GM18508 (cell line): ENCODE measurements at regions not wholly inside any gene's neighbourhood (a gene's known extent, or its start where the extent isn't known, plus 50 kb on each side); places are given as distances from the start of the nearest gene placed in this dataset.

Source experiments
- ATAC-seq: cut with Tn5 transposase; IDR thresholded peaks from one replicate; pipeline ENCODE4 v1.9.1; 2021; ENCODE audit warnings: moderate number of reproducible peaks; ENCODE audit not compliant: insufficient read depth, unreplicated experiment

DNA sequence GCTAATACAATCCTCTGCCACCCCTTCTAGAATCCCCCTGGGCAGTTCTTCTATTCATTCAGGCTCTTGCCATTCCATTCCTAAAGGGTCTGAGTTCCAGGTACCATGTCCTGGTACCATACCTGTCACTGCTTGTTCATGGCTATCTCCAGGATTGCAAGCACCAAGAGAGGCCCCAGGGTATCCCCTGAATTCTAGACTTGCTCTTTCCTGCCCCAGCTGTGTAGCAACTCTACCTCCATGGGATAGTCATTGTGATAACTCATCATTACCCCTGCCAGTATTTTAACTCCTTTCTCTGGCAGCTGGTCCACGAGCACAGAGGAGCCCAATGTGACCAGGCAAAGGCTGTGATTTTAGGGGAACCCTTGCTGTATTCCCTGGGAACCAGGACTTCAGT lies 143.7 kb upstream of the CDH5 start:
- no peak for ATAC-seq

DNA sequence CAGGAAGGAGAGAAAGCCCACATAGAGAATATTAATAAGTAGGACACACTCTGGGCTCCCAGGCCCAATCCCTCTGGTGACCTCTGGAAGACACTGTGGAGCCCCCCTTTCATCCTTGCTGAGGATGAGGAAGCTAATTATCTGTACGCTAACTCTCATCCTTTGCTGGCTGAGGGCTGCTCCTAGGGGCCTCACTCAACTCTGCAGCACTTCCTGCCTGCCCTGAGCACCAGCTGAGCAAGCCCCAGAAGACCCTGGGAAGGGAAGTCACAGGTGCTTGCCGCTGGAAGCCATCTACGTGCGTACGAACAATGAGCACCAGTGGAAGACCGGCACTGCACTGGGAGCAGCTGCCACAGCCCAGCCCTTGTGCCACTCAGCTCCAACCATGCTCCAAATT lies 145.8 kb upstream of the CDH5 start:
- no peak for ATAC-seq

DNA sequence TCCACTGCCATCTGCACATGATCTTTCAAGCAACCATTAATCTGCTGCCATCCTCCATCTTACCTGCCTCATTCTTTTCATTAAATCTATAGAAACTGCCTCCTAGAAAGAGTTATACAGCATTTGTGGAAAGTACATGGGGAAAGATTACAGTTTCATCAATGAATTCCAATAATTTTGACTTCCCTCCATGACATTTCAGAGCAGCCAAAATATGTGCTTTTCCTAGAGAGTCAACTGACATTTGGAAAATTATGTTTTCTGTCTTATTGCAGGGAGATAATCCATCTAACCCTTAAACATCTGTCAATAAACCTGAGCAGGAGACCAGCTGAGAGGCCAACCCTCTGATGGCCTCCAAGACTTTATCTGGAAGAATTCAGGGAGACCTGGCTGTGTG lies 147.0 kb upstream of the CDH5 start:
- ATAC-seq: no peak

DNA sequence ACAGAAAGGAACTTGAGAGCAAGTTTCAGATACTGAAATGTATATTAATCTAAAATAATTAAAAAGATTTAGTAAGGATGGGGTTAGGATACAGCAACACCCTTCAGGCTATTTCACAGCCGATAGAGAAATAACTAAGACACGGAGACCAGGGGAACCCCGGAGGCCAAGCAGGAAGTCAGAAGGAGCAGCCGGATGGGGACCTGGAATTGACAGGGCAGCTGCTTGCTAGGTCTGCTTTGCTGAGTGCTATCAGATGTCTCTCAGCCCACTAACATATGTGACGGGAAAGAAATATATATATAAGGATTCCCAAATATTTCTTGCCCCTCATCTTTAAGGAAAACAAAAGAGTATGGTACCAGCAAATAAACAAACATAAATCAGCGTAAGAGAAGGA lies 154.1 kb upstream of the CDH5 start:
- no peak for ATAC-seq

DNA sequence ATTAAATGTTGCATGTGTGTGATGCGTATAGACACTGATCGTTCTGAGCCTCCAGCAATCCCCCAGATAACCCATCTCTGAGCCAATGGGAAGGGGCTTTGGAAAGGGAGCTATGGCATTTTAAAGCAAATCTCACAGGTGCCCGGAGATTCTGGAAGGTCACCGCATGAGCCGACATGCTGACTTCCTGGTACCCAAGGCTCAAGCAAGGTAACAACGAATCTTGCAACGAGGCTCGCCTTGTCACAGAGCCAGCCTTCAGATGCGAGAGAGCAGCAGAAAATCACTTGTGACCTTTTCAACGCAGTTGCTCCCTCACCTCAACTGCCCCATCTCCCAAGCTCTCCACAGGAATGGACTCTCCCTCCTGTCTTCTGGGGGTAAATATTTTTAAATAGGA lies 154.8 kb upstream of the CDH5 start:
- ATAC-seq: no peak

DNA sequence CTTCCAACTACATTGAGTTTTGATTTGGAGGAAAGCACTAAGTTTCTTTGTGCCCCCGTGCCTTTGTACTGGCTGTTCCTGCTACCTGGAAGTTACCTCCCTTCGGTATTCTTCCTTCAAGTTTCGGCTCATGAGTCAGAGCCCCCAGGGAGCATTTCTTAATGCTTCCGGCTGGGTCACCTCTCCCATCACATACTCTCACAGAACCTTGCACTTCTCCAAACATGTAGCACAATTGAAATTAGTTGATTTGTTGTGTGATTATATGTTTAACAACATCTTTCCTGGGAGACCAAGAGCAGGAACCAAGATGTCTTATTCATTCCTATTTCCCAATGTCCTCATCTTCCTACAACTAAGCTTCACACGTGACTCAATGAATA lies 158.6 kb upstream of the CDH5 start:
- no peak for ATAC-seq

DNA sequence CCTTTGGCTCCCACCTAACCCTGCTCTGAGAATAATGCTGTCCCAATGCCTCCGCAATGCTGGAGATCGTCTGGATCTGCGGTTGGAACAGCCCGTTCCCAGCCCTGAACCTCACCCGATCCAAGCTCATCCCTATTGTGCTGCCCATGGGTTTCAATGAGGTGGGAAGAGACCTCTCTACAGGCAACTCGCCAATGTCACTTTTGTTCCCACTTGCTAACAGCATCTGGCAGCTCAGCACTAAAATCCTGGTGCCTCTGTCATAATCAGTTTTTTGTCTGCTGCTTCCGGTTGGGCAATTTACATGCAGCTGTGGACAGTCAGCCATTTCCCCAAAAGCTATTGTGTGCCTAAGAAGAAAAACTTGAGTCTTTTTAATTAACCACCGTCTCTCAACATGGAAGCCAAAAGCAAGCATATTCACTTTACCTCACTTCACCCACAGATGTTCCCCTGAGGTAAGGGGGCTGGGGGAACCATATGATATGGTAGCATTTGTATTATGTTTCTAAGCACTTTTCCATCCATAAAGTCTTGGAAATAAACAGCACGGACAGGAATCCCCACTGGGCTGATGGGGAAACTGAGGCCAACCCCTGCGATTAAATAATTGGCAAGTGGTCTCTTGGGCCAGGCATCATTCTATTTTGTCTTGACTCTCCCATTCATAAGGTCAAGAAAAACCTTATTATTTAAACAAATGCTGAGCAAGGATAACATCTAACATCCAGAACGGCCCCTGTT lies 159.2 kb upstream of the CDH5 start:
- ATAC-seq: no peak

DNA sequence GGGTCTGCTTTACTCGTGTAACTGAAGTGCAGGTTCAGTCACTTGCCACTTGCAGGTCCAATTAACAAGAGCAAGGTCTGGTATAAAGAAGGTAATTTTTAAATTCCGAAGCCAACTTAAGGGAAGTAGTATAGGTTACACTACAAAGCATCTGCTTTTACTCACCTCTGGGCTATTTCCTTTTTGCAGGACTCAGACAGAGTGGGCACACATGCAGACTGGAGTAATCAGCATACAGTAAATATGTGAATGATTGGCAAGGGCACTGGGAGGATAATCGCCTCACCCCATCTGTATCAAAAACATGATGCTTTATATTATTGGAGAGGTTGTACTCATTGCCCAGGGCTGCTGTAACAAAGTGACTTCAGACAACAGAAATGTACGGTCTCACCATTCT lies 160.1 kb upstream of the CDH5 start:
- no peak for ATAC-seq

DNA sequence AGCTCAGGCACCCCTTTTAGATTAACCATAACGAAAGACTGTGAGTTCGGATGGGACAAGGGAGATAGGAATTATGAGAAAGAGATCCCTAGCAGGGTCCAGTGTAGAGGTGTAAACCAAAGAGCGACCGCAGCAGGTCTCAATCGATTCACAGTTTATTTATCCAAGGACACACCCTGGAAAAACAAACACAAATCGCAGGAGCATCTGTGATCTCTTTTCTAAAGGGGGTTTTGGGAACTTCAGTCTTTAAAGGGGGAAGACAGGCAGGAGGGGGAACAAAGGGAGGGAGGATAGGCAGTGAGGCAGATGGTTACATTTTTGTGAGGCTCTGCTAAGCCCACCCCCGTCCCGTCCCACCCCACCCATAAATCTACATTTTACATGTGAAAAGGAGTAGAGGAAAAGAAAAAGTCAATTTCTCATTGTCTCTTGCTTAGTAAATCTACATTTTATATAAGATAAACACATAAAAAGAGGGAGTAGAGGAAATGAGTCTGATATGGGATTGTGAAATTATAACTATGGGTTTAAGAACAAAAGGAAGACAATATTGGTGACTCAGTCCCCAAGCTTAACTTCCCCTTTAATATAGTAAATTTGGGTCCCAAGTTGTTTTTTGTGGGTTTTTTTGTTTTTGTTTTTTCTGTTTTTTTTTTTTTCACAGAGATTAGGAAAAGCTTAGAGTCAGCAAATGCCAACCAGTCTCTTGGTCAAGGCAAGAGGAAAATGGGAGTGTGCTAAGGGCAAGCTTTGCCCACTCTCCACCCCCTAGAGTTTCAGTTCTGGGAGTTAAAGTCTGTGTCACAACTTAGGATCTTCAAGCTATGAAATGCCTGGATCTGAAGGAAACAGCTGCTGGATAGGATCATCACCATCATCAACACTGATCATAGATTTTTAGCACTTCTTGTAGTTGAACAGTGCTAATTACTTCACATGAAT lies 160.9 kb upstream of the CDH5 start:
- ATAC-seq: no peak

DNA sequence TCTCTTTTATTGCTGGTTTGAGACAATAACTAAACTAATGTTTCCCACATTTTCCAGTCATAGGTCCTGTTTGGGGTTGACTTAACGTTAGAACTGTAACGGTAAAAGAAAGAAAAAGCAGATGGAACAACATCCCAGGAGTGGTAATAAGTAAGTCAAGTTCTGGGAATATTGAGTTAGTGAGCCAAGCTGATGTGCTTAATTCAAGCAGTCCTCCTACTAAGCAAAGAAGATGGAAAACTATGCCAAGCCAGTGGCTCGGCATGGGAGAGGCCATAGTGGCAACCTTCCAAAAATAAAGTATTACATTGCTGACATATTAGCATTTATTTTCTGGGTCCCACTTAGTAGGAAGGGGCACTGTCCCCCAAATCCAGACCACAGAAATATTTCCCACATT lies 161.7 kb upstream of the CDH5 start:
- no peak for ATAC-seq

DNA sequence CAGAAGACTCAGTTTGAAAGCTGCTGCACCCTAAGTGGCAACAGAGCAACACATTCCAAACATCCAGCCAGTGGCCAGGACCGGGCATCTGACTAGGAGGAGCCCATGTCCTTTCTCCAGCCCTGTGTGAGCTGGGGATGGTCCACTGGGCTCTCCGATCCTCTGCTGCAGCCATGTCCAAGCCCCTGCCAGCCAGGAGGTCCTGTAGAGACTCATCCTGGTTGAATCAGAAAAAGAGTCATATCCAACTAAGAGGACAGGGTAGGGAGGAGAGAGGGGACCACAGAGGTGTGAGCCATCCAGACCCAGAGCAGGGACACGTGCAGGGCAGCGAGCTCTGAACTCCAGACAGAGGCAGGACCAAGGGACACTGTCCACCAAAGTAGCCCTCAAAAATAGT lies 163.0 kb upstream of the CDH5 start:
- ATAC-seq: no peak

DNA sequence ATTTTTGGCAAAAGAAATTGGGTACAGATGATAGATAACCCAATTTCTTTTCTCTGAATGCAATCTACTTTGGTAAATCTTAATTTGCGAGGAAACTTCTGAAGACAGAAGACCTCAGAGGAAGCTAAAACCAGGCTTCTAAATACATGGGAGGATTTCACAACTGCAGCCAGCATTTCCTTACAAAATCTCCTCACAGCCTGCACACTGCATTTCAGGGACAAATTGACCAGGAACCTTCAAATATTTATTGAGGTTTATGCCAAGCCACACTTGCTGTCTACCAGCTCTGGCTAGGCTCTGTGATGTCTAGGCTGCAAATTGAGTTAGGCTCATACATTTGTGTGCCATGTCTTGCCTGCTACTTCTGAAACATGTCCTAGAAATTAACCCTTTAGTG lies 167.3 kb upstream of the CDH5 start:
- no peak for ATAC-seq

DNA sequence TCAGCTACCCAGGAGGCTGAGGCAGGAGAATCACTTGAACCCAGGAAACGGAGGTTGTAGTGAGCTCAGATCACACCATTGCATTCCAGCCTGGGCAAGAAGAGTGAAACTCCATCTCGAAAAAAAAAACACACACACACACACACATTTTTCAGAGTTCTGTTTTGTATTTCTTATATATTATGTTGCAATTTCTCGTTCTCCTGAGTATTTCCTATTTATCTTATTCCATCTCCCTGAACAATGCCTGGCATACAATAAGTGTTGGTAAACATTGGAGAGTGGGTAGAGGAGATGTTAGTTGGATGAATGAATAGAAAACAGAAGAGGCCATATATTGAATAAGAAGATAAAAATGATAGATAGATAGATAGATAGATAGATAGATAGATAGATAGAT lies 167.8 kb upstream of the CDH5 start:
- ATAC-seq: no peak

DNA sequence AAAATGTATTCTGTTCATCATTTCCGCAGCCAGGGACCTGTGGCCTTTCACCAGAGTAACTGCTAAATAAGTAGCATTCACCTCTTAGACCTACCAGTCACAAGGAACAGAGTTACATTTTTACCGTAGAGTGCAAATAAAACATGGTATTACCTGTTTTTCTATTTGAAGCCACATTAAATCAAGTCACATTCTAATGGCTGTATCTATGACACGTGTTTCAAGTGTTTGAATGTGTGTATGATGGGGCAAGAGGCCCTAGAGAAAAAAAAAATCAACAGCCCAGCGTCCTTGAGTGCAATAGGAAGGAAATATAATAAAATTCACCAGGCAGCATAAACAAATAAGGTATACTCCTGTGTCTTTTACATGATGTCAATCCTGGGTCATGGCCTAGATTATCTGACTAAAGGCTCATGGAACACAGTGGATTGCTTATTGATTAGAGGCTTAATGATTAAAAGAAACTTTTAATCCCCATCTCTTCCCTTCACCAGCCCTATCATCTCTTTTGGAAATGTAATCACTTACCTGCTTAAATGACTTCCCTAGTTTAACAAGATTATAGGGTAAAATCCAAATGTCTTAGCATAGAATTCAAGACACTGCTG lies 168.7 kb upstream of the CDH5 start:
- ATAC-seq: no peak

DNA sequence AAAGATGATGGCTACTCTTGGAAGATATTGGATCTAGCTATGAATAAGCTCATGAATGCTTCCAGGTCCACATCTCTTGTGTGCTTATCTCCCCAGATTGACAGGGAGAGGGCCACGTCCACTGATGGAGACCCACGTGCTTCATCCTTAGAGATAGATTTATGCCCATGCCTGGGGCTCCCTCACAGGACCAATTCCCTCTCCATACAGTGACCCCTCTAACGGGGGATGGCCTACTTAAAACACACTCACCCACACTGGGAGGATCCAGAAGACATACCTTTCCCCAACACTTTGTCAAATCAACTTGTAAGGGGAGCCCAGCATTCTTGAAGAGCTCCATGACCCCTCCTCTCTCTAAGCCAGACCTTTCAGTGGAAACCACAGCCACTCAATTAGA lies 169.7 kb upstream of the CDH5 start:
- ATAC-seq: no peak

DNA sequence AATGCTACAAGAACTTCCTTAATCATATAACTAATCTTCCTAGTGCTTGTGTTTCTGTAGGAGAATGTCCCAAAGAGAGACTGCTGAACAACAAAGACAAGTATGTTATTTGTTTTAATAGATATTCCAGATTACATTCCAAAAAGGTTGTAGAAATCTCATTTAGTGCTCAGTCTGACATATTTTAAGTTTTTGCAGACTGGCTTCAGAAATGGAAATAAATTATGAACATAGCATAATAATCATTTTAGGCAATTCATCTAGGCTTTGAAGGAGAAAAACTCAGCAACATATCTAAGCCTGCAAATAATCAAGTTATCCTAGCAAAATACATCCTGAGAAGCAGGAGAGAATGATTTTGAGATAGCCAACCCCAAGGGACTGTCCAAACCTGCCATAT lies 171.6 kb upstream of the CDH5 start:
- ATAC-seq: no peak

DNA sequence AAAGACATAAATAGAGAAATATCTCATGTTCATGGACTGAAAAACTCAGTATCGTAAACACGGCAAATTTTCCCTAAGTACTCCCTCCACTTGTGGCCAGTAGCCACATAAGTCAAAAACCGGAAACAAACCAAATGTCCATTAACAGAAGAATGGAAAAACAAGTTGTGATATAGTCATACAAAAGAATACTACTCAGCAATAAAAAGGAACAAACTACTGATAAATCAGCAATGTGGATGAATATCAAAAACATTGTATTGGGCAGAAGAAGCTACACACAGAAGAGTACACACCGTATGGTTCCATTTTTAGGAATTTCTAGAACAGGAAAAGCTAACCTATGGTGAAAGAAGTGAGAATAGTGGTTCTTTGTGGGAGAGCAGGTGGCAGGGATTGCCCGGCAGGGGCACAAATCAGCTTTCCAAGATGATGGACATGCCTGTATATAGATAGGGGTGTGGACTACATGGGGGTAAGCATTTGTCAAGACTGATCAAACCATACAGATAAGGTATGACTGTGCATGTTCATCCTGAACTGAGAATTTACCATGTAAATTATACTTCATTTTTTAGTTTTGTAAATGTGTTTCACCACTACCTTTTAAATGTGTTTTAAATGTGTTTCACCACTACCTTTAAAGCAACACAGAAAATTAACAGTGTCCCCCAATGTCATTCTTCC lies 172.8 kb upstream of the CDH5 start:
- no peak for ATAC-seq

DNA sequence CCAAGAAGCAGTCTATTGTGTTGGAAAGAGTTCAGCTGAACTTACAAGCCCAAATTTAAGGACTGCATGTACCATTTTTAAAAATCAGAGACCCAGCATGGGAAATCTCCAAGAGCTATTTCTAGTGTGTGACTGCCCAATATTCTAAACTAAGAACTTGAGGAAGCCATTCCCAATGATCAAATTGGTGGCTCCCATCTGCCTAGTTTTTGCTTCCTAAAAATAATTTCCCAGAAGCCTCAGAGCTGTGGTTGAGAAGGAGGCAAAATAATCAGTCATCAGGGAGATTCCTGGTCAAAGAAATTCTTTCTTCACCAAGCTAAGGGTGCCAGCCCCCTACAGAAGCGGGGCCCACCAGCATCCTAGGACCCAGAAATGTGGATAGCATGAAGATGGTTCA lies 176.1 kb upstream of the CDH5 start:
- no peak for ATAC-seq

DNA sequence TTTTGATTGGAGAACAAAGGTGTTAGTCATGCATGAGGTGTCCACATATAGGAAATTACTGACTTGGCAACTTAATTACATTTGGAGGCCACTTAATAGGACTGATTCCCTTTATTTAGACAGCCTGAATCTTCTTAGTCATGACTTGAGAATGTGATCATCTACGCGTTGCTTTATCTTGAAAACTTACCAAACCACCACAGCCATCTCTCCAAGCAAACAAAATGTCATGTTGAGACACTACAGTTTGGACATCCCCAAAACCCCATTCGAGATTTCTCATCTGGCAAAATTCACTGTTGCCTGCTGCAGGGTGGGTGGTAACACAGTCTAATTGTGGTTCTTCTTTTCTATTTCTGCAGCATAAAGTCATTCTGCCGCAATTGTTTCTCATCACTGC lies 176.5 kb upstream of the CDH5 start:
- no peak for ATAC-seq

DNA sequence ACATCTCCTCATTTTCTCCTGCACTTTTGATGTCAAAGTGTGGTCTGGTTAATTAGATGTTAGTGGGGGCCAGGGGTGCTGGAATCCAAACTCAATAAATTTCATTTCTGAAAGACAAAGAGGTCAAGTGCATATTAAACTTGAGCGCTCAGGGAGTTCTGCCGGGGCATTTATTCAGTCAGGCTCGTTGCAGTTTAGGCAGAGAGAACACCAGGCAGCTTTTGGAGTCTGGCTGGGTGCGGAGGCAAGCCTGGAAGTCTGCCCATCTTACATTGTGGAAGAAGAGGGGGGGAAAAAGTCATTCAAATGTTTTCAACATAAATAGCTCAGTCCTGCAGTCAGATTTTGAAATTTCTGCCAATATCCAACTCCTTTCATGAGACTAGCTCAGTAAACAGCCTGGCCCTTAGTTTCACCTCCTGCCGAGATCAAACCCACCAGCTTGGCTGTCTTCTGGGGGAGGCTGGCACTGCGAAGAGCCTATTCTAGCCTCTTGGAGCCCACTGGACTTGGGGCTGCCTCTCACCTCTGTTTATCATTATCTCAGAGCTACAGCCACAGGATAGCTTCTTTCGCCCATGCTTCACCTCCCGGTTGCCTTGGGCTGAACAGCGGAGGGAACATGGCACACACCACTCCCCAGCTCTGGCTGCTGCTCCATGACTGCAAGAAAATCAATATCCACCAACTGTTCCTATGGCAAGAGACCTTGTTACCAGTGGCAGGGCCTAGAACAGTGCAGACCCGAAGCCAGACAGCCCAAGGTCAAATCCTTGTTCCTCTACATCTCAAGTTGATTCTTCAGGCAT lies 177.4 kb upstream of the CDH5 start:
- no peak for ATAC-seq
